ENCODE measurements at regions not wholly inside any gene's neighbourhood (a gene's known extent, or its start where the extent isn't known, plus 50 kb on each side); places are given as distances from the start of the nearest gene placed in this dataset.
"Not testable (repeated sequence)": the region's sequence is repeated elsewhere in the genome, so short reads cannot be mapped to it uniquely, and the experiment has no call there.

DNA sequence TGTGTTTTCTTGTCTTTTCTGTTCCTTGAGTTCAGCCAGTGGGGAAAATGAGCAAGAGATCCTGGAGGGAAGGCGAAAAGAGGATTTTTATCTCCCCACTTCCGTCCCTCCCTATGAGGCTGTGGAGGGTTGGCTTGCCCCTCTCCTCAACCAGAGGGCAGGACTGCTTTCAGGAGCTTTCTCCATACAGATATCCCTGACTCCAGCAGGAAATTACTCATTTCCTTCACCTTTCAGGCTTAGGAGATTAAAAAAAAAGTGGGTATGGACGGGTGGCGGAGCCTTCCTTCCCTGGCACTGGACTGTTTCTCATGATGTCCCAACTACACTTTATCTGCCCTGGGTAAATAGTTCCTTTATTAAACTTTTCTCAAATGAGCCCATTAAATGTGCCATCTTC, 241.2 kb downstream of the FRK start:
- intact Hi-C loops (cut with DNase I, micrococcal nuclease), result no loop called here
- ATAC-seq, result no peak
- no peak for DNase-seq

DNA sequence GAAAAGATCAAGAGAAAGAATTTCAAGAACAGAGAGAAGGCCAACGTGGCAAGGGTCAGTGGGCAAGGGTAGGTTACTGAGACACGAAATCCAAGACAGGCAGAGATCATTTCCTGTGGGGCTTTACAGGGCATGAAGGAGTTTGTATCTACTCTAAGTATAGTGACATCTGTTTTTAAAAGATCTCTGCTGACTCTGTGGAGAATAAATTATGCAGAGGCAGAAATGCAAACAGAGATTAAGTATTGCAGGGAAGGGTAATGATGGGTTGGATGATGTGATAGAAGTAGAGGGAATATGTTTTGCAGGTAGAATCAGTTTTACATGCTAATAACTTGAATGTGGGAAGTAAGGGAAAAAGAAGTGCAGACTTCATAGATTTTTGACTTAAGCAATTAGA, 243.5 kb downstream of the FRK start:
- ATAC-seq (no peak), DNase-seq (no peak)
- intact Hi-C loops (cut with DNase I, micrococcal nuclease), result no loop called here

DNA sequence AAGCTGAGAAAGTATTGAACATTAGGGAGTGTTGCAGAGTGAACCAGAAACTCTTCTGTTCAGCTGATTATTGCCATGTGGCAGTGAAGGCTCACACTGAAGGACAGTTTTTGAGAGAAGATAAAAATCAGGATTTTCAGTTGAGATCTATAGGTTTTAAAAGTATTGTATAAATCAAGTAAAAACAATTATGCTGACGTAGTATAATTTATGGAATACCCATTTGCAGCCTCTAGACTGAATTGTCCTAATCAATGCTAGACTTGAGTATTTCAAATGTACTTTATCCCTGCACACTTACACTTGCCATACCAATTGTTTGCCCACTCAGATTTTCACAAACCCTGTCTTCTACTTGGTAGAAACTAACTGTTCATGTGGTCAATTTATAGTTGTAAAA, 245.8 kb downstream of the FRK start:
- no peak for ATAC-seq

DNA sequence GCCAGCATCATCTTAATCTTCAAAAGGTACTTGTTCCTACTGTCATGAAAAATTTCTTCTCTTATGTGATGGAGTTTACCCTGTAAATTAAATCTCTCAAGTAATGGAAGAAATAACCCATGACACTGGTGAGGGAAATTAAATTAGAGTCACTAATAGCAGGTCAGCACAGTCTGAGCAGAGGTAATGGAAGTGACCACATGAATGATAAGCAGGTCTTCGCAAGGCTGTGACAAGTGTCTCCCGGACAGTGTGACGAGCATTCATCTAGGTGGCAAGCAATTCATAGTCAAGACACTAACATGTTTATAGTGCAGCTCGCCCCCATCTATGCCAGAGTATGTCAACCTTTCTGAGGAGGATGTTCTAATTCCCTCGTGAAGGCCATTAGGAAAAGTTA, 249.2 kb downstream of the FRK start:
- intact Hi-C loops (cut with DNase I, micrococcal nuclease), result no loop called here
- no peak for ATAC-seq
- DNase-seq, result no peak

More for the DNA sequence above, 245.8 kb downstream of the FRK start:
- intact Hi-C loops (cut with DNase I, micrococcal nuclease), result no loop called here
- no peak for DNase-seq

DNA sequence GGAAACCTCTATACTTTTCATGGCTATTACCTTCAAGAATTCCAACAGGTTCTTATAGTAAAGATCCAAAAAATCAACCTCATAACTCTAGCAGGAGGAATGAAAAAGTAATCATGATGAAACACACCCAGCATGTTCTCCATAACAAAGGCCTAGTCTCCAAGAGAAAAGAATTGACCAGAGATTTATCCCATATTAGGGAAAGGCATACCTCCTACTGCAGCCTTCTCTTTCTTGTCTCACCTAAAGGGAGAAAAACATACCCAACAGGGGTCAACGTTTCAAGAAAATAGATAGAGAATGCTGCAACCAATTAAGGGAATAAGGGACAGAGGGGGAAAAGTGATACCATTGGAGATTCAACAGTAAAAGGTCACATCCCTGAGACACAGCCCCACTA, 262.5 kb downstream of the FRK start:
- intact Hi-C loops (cut with DNase I, micrococcal nuclease), result no loop called here
- no peak for ATAC-seq
- no peak for DNase-seq

DNA sequence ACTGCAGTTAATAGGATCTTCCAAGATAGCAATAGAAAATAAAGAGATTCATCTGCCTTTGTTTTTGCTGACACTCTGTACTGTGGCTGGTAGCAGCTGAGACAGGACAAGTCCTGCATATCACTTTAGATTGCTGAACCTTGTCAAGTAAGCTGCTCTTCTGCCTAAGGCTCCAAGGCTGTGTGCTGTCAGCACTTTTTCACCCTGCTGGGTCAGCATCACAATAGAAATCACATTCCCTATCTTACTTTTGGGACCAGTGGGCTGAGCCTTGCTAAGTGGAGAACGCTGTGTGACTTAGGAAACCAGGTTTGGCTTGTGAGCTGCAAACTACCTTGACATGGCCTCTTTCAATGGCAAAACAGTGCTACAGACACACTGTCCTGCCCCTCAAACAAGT, 263.9 kb downstream of the FRK start:
- no peak for ATAC-seq
- intact Hi-C loops (cut with DNase I, micrococcal nuclease), result no loop called here
- no peak for DNase-seq

DNA sequence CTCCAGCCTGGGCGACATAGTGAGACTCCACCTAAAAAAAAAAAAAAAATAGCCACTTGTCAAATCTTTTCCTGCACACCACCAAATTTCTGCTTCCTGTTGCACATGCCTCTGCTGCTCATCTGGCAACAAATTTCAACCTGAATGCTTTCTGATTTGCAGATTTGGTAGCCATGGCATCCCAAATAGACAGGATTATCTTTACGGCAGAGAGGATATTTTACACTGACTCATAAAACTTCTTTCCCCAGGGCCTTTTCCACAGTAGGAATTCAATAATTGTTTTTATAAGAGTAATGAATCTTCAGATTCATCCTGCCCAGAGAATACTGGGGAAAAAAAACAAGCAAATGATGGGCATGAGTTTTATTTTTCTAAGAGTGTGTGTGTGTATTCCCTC, 264.6 kb downstream of the FRK start:
- ATAC-seq (no peak), DNase-seq (no peak)
- intact Hi-C loops (cut with DNase I, micrococcal nuclease), result no loop called here

DNA sequence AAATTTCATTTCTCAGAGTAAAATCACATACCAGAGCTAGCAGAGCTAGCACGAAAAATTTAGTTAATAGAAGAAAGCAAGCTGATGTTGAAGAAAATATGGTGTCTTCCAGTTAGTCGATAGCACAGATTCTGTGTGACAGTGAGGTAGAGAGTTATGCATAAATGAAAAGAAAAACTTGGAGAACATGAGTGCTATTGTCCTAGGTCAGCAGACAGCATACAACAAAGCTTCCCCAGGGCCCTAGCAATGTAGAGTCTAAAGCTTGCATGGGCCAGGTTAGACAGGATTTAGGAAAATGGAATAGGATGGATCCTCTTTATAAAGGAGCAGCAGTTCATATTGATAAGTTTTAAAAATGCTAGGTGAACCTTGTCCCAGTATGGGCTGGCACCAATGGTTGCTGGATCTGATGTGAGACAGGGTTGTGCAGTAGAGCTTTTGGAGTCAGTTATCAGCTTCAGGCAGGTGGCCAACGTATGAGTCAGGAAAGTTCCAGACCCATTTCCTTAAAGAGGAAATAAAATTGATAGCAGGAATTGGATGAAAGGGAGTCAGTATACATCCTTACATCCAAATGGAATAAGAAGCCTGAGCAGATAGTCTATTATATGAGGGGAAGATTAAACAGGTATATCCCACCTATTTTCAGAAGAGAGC, 277.2 kb downstream of the FRK start:
- DNase-seq, result no peak
- intact Hi-C loops (cut with DNase I, micrococcal nuclease), result no loop called here
- ATAC-seq, result no peak

DNA sequence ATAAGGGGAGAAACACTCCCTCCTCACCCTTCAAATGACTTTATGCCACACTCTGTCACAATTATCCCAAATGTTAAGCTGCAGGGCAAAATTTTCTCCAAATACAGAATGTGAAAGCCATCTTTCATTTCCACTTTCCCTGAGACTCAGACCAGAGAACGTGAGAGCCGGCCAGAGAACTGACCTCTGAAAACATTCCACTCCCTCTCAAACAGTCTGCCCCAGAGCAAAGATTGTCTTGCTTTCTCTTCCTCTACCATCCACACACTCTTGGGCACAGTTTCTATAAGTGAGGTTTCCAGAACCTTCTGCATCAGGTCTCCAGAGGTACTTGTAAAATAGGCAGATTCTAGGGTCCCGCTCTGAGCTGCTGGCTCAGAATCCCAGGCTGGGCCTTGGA, 278.1 kb downstream of the FRK start:
- intact Hi-C loops (cut with DNase I, micrococcal nuclease), result no loop called here
- no peak for ATAC-seq
- DNase-seq, result no peak

DNA sequence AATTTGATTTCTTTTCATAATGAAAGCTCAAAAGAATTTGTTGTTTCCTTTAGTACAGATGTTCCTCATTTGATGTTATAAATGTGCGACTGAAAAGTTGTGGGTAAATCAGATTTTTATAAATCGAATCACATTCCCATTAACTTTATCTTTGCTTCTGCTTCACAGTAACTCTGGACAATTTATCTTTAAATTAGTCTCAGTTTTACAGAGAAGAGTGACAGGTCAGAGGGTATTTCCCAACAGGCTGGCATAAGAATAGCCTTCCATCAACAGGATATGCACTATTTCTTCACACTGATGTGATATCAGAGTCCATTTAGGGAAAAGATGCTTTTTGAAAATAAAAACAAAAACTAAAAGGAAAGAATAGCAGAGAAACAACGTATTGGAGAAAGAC, 286.9 kb downstream of the FRK start:
- ATAC-seq, result no peak
- intact Hi-C loops (cut with DNase I, micrococcal nuclease), result no loop called here

DNA sequence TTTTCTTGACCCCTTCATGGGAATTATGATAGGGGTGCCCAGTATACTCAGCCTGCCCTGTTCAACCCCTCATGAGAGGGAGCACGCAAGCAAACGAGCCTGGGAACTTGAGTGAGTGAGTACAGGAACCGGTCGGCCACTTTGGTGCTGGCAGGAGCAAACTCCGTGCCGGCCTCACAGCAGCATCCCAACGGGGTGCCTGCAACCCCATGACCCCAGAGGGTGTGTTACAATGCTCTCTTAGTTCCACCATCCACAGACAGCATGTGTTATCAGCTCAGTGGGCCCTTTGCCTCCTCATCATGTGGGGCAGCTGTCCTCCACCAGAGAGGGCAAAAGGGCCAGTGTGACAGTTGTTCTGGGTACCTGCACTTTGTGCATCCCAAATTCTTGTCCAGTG, 289.8 kb downstream of the FRK start:
- DNase-seq (no peak), ATAC-seq (no peak)
- intact Hi-C loops (cut with DNase I, micrococcal nuclease), result no loop called here

More for the DNA sequence above, 286.9 kb downstream of the FRK start:
- DNase-seq, result no peak

DNA sequence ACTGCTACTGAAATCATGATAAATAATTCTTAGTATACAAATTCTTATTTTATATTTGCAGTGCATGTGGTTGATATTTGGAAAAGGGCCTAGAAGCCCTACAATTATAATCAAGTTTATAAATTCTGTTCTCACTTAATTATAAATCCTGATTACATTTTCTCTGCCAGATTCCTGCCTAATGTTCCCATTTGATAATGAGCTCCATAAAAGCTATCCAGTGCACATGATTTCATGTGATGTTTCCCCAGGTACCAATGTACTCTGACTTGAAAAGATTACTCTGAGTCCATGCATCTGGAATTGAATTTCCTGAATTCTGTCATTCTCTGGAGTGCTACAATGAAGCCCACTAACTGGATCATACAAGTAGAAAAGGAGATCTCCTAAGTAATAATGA, 292.2 kb downstream of the FRK start:
- DNase-seq (no peak), ATAC-seq (no peak)
- intact Hi-C loops (cut with DNase I, micrococcal nuclease), result no loop called here

DNA sequence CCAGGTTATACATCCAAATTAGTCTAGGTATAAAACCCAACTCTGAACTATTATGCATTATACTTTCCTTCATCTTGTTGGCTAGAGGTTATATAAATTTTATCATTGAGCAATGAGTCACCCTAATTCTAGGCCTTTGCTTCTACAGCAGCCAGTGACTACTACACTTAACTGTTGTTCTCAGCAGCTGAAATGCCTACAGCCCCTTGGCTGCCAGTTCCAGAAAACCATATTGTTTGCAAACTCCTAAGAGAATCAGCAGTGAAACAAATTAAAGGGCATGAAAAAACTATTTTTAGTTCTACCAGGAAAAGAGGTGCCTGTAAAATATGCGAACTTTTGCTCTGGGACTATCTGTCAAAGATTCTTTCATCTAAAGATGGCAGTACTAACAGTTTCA, 292.8 kb downstream of the FRK start:
- DNase-seq (no peak), ATAC-seq (no peak)
- intact Hi-C loops (cut with DNase I, micrococcal nuclease), result no loop called here

DNA sequence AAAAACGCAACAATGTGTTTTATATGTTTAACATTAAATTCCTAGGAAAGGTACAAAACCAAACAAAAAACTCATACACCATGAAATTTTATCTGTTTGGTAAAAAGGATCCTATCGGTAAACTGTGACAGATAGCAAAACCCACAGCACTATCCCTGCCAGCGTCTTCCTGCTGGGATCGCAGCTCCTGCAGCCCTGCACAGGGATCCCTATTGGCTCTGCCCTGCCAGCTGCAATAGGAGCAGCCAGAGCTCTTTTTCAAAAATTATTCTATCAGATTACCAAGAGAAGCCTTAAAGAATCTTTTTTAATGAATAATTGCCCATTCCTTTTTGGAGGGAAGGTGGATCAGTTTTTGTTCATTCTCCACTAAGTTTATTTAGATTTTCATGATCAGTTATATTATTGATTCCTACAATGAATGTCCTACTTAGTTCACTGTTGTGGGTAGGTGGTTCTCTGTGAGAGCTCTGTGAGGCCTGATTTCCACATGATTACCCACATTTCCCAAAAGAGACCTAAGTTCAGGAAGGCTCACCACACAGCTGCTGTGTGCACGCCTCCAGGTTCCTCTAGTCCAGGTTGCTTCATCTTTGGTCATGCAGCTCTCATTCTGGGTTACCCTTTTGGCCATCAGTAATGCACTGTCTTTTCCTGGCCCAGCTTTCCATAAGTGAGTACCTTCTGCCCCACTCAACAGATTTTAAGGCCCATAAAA, 293.8 kb downstream of the FRK start:
- intact Hi-C loops (cut with DNase I, micrococcal nuclease), result no loop called here
- DNase-seq (no peak), ATAC-seq (no peak)

DNA sequence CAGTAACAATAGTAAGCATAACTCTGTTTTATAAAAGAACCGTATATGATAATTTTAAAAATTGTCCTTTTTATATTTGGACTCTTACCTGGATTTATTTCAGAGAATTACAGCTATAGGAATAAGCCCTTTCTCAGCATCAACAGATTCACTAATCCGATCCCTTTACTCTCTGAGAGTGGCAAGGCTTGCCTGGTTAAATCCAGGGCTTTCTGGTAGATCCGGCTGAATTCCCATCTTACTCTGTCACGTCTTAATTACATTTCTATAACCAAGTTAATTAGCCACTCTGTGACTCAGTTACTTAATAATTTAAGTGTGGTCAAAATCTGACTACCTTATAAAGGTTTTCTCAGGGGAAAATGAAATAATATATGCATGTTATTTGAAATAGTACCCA, 294.7 kb downstream of the FRK start:
- intact Hi-C loops (cut with DNase I, micrococcal nuclease), result no loop called here
- no peak for DNase-seq
- ATAC-seq, result no peak

DNA sequence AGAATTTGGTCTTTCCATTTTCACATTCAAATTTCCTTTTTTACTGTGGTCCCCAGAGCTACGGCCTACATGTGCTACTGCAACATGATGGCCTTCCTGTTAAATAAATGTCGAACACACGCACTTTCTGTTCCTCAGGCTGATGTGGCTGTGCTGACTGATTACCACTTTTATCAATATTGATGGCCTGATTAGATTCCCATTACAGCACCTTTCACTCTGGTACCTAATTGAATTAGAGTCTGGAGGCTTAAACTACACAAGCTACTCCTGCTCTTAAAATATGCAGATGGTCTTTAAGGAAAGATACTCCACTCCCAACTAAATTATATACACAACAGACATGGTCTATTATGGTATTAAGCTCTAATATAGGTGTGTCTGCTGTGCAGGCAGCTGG, 301.6 kb downstream of the FRK start:
- DNase-seq, result no peak
- ATAC-seq, result no peak
- intact Hi-C loops (cut with DNase I, micrococcal nuclease), result no loop called here

DNA sequence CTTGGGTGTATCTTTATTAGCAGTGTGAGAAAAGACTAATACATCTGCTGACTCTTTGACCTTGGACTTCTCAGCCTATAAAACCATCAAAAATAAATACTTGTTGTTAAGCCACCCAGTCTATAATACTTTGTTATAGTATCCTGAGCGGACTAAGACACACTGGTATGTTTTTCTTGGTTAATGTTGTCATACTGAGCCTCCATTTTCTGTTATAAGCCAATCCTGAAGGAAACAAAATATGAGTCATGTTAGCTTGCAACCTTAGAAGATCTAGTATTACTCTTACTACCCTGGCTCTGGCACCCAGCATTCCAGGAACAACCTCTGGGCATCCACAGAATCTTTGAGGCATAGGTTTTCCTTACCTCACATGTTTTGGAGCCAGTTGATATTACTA, 307.2 kb downstream of the FRK start:
- intact Hi-C loops (cut with DNase I, micrococcal nuclease), result no loop called here
- ATAC-seq (no peak), DNase-seq (no peak)

DNA sequence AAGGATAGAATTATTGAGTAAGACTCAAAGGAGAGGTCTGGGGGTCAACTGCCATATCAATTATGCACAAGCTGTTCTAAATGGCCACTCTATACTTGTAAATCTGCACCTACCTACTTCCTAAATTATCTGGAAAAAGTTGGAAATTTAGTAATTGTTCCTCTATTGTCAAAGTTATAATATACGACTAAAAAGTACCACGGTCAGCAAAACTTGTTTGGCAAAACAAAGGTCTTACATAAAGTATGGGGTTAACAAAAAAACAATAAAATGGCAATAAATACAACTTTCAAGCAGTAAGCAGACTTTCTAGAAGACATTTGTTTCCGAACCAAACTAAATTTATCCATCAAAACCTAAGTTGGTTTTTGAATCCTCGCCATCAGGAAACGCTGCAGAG, 309.7 kb downstream of the FRK start:
- no peak for ATAC-seq
- intact Hi-C loops (cut with DNase I, micrococcal nuclease), result no loop called here
- DNase-seq, result no peak

DNA sequence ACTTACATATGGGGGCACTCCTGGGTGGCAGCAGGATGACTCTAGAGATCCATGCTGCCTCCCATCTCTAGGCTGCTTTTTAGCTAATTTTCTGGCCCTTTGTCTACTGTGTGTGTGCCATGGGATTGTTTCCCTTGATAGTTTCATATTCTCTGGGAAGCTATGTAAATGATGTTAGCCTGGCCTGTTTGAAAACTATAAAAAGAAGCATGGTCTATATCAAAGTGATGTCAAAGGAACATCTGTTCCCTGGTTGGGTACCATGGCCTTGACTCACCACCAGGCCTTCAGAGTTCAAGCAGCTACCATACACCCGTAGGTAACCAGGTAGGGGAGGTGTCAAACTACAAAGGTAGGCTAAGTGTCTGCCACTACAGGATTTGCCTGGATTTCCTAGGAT, 310.4 kb downstream of the FRK start:
- intact Hi-C loops (cut with DNase I, micrococcal nuclease), result no loop called here
- no peak for DNase-seq
- no peak for ATAC-seq

DNA sequence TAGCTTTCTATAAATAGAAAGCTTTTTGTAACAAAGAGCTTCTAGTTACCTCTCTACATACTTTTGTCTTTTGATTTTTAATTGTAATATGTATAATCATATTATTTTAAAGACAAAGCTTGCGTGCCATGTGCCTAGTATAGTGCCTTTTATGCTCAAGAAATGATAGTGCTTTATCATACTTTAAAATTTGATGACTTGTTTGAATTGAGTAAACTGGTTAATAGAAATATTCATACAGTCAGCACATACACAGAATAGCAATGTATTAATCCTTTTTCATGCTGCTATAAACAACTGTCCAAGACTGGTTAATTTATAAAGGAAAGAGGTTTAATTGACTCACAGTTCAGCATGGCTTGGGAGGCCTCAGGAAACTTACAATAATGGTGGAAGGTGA, 313.0 kb downstream of the FRK start:
- ATAC-seq, result no peak
- no peak for DNase-seq

DNA sequence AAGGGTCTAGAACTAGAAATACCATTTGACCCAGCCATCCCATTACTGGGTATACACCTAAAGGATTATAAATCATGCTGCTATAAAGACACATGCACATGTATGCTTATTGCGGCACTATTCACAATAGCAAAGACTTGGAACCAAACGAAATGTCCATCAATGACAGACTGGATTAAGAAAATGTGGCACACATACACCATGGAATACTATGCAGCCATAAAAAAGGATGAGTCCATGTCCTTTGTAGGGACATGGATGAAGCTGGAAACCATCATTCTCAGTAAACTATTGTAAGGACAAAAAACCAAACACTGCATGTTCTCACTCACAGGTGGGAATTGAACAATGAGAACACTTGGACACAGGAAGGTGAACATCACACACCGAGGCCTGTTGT, 314.1 kb downstream of the FRK start:
- DNase-seq; intact Hi-C loops (cut with DNase I, micrococcal nuclease); ATAC-seq: not testable (repeated sequence)

More for the DNA sequence above, 313.0 kb downstream of the FRK start:
- intact Hi-C loops (cut with DNase I, micrococcal nuclease), result no loop called here

Measured in left colon (tissue), 2 donors.